ENCODE measurements at regions not wholly inside any gene's neighbourhood (a gene's known extent, or its start where the extent isn't known, plus 50 kb on each side); places are given as distances from the start of the nearest gene placed in this dataset.

- Histone ChIP-seq H3K23ac (ENCODE audit: insufficient read length) (no peak overlapping the region), H3K4me3 (ENCODE audit: extremely low read depth in 1 of 4, insufficient read depth in 2 of 4, low read depth in 3 of 4, low read length in 4 of 4) (no peak overlapping the region), H3K9me3 (ENCODE audit: insufficient read depth in 2 of 2, low read depth in 1 of 2, low read length in 1 of 2) (no peaks in the 10 kb centered on the region), H3K14ac (ENCODE audit: insufficient read length) (no peak overlapping the region), H4K8ac (ENCODE audit: extremely low read depth, insufficient read depth, low read length) (no peak overlapping the region), H3K27ac (ENCODE audit: low read depth, low read length) (no peak overlapping the region), H3K9ac (replicated peaks in 1 of 4; ENCODE audit: extremely low read depth in 1 of 4, low read depth in 3 of 4, low read length in 3 of 4) (no peak overlapping the region), H3K4me1 (replicated peaks in 1 of 4; ENCODE audit: control insufficient read depth in 3 of 4, insufficient read depth in 4 of 4, low read length in 3 of 4) (0 out of 7 replicates have a peak, but pooled peaks cover 0 to 4% (median 0%) of the 10 kb centered on the region in 4 experiments), H3K4ac (replicated peaks; ENCODE audit: insufficient read length, low read depth, low read length) (no peak overlapping the region), H2BK20ac (ENCODE audit: low read length) (no peak overlapping the region), H4K5ac (ENCODE audit: insufficient read length, low read depth, low read length) (no peak overlapping the region), H3K36me3 (ENCODE audit: control insufficient read depth in 2 of 4, insufficient read depth in 4 of 4, low read length in 3 of 4) (no peaks in the 10 kb centered on the region), H2AK5ac (ENCODE audit: low read depth, low read length) (no peak overlapping the region), H3K79me1 (ENCODE audit: low read depth, low read length) (no peaks in the 10 kb centered on the region), H3K56ac (replicated peaks; ENCODE audit: insufficient read length, low read depth, low read length) (no peak overlapping the region), H3K18ac (ENCODE audit: extremely low read depth, low read length) (no peak overlapping the region), H2BK5ac (ENCODE audit: low read depth, low read length) (no peak overlapping the region), H2AFZ (ENCODE audit: low read length) (no peak overlapping the region), H2BK120ac (replicated peaks; ENCODE audit: low read depth, low read length) (no peak overlapping the region), H4K91ac (replicated peaks; ENCODE audit: insufficient read length, low read length) (no peak overlapping the region), H3K23me2 (ENCODE audit: low read depth, low read length) (no peaks in the 10 kb centered on the region), H2BK12ac (ENCODE audit: low read depth, low read length) (no peak overlapping the region), H2BK15ac (ENCODE audit: low read length) (no peak overlapping the region), H4K20me1 (replicated peaks in 1 of 2; ENCODE audit: control insufficient read depth in 1 of 2, insufficient read depth in 2 of 2, low read length in 2 of 2) (no peaks in the 10 kb centered on the region), H3K27me3 (replicated peaks in 1 of 4; ENCODE audit: control insufficient read depth in 3 of 4, extremely low read depth in 1 of 4, insufficient read depth in 3 of 4, low read length in 3 of 4) (no peaks in the 10 kb centered on the region), H3K4me2 (ENCODE audit: insufficient read depth in 1 of 2, low read depth in 2 of 2, low read length in 2 of 2) (no peak overlapping the region; a peak in 1 of 4 replicates), H3K79me2 (ENCODE audit: control insufficient read depth in 1 of 2, insufficient read depth in 2 of 2, low read length in 2 of 2) (no peaks in the 10 kb centered on the region)
- no peak for DNase-seq (ENCODE audit: low read depth in 1 of 2, low spot score in 2 of 2)
- ChIA-PET CTCF (ENCODE audit: partially characterized antibody) (no interaction called here), POLR2A (ENCODE audit: partially characterized antibody) (interaction anchor here (1.3 kb wide), 1 partner anchor 13 kb away, joined by 3 read pairs; no protein-coding TSS in a partner anchor)
- FAIRE-seq = no peak
- 91% methylated on average over 6 of the region's 6 CpGs; no CpG with 5 or more reads in 1 of the 2 experiments for WGBS, 2 experiments (ENCODE audit: extremely low coverage in 1 of 2, insufficient coverage in 1 of 2, insufficient read length in 1 of 2, insufficient replicate concordance in 2 of 2, low coverage in 1 of 2, low lambda C conversion rate in 2 of 2, missing lambda C conversion rate in 1 of 2)
- TF ChIP-seq KDM5A (IDR thresholded peaks at IDR 0.05; ENCODE audit: low read length) (no peak), YY1 (IDR thresholded peaks at IDR 0.05; ENCODE audit: low read depth, low read length) (no peak), E2F6 (IDR thresholded peaks at IDR 0.05) (no peak), TAF7 (optimal IDR thresholded peaks at IDR 0.05; ENCODE audit: borderline replicate concordance, low read depth, low read length) (no peak), NANOG (IDR thresholded peaks at IDR 0.05; ENCODE audit: insufficient read depth, low read depth, low read length, poor library complexity, severe bottlenecking) (no peak), SIN3A (conservative IDR thresholded peaks at IDR 0.05 in 1 of 2, IDR thresholded peaks at IDR 0.05 in 1 of 2; ENCODE audit: low read depth in 1 of 2, low read length in 2 of 2) (no peak), EZH2 (IDR thresholded peaks at IDR 0.05; ENCODE audit: low read depth, low read length, severe bottlenecking) (no peak), TEAD4 (IDR thresholded peaks at IDR 0.05; ENCODE audit: low read depth, low read length) (no peak), SP1 (IDR thresholded peaks at IDR 0.05; ENCODE audit: low read depth, low read length) (no peak), NRF1 (IDR thresholded peaks at IDR 0.05; ENCODE audit: low read depth, low read length) (no peak), POLR2AphosphoS5 (IDR thresholded peaks at IDR 0.05; ENCODE audit: low read depth, low read length) (no peak), ZNF274 (IDR thresholded peaks at IDR 0.05; ENCODE audit: borderline replicate concordance, extremely low read depth, low read length) (no peak)
These were observed 927.7 kb upstream of the CDH2 start for GRCh38 chr18:29104671-29105070.
